ENCODE measurements at regions not wholly inside any gene's neighbourhood (a gene's known extent, or its start where the extent isn't known, plus 50 kb on each side); places are given as distances from the start of the nearest gene placed in this dataset.

- TF ChIP-seq CTCF (conservative IDR thresholded peaks at IDR 0.05) (no peak), ZFX (IDR thresholded peaks at IDR 0.05) (no peak)
Measured at GRCh38 chr6:169144356-169144755, 109.3 kb downstream of the THBS2 start.
